ENCODE measurements at regions not wholly inside any gene's neighbourhood (a gene's known extent, or its start where the extent isn't known, plus 50 kb on each side); places are given as distances from the start of the nearest gene placed in this dataset.

GRCh38 chr2:38466876-38467767 lies 90.0 kb upstream of the ATL2 start:
- peak overlapping the region; percentile 77 for H3K27ac Mint-ChIP-seq

GRCh38 chr2:38466409-38466808 lies 89.3 kb upstream of the ATL2 start:
- H3K27ac Mint-ChIP-seq: peak overlapping the region; percentile 77
- DNase-seq (ENCODE audit: extremely low spot score, unreplicated experiment): no peak

More at GRCh38 chr2:38466876-38467767, 90.0 kb upstream of the ATL2 start:
- Mint-ChIP-seq H3K36me3 (no peaks in the 10 kb centered on the region), H3K4me3 (peak overlapping the region; percentile 58), H3K4me1 (ENCODE audit: unreplicated experiment) (peaks cover 25% of the 10 kb centered on the region), H3K27me3 (no peaks in the 10 kb centered on the region), H3K9me3 (no peaks in the 10 kb centered on the region)
- no peak for TF ChIP-seq CTCF (conservative IDR thresholded peaks at IDR 0.05)
- no peak for DNase-seq (ENCODE audit: extremely low spot score, unreplicated experiment)

GRCh38 chr2:38465789-38466127 lies 88.7 kb upstream of the ATL2 start:
- DNase-seq (ENCODE audit: extremely low spot score, unreplicated experiment): no peak

More at GRCh38 chr2:38466409-38466808, 89.3 kb upstream of the ATL2 start:
- H3K4me3 Mint-ChIP-seq: peak overlapping the region; percentile 58
- no peaks in the 10 kb centered on the region for H3K9me3 Mint-ChIP-seq
- H3K36me3 Mint-ChIP-seq: no peaks in the 10 kb centered on the region
- peaks cover 25% of the 10 kb centered on the region for H3K4me1 Mint-ChIP-seq (ENCODE audit: unreplicated experiment)
- no peaks in the 10 kb centered on the region for H3K27me3 Mint-ChIP-seq
- no peak for TF ChIP-seq CTCF (conservative IDR thresholded peaks at IDR 0.05)

GRCh38 chr2:38464971-38465788 lies 88.1 kb upstream of the ATL2 start:
- Mint-ChIP-seq H3K9me3 (no peaks in the 10 kb centered on the region), H3K27me3 (no peaks in the 10 kb centered on the region), H3K27ac (peak overlapping the region; percentile 66), H3K4me1 (ENCODE audit: unreplicated experiment) (peaks cover 25% of the 10 kb centered on the region), H3K36me3 (no peaks in the 10 kb centered on the region), H3K4me3 (no peak overlapping the region)
- DNase-seq (ENCODE audit: extremely low spot score, unreplicated experiment): no peak
- TF ChIP-seq CTCF (conservative IDR thresholded peaks at IDR 0.05): no peak

More at GRCh38 chr2:38465789-38466127, 88.7 kb upstream of the ATL2 start:
- TF ChIP-seq CTCF (conservative IDR thresholded peaks at IDR 0.05): peak; percentile 49
- peak overlapping the region; percentile 66 for H3K27ac Mint-ChIP-seq
- peaks cover 25% of the 10 kb centered on the region for H3K4me1 Mint-ChIP-seq (ENCODE audit: unreplicated experiment)
- H3K27me3 Mint-ChIP-seq: no peaks in the 10 kb centered on the region
- H3K9me3 Mint-ChIP-seq: no peaks in the 10 kb centered on the region
- no peaks in the 10 kb centered on the region for H3K36me3 Mint-ChIP-seq
- H3K4me3 Mint-ChIP-seq: no peak overlapping the region

- Mint-ChIP-seq H3K9me3 (no peaks in the 10 kb centered on the region), H3K27me3 (no peaks in the 10 kb centered on the region), H3K4me1 (ENCODE audit: unreplicated experiment) (peaks cover 25% of the 10 kb centered on the region), H3K36me3 (no peaks in the 10 kb centered on the region), H3K27ac (peak overlapping the region; percentile 46), H3K4me3 (no peak overlapping the region)
- no peak for TF ChIP-seq CTCF (conservative IDR thresholded peaks at IDR 0.05)
- DNase-seq (ENCODE audit: extremely low spot score, unreplicated experiment): no peak
These were observed 86.7 kb upstream of the ATL2 start for GRCh38 chr2:38463752-38464151.

Measured in type B pancreatic cell (in vitro differentiated cells).